Nephron progenitor cell (in vitro differentiated cells): ENCODE measurements at regions not wholly inside any gene's neighbourhood (a gene's known extent, or its start where the extent isn't known, plus 50 kb on each side); places are given as distances from the start of the nearest gene placed in this dataset.

Experiments
- DNase-seq: peaks from one replicate; pipeline ENCODE4 v3.0.0; 2021
- H3K27ac Mint-ChIP-seq: 2 replicates; pipeline ENCODE4 v1.8.0; 2021; ENCODE audit warnings: mild to moderate bottlenecking, moderate library complexity, mixed read lengths
- H3K27me3 Mint-ChIP-seq: 2 replicates; pipeline ENCODE4 v1.8.0; 2021; ENCODE audit warnings: mild to moderate bottlenecking, low read depth, mixed read lengths; ENCODE audit not compliant: poor library complexity
- H3K36me3 Mint-ChIP-seq: 2 replicates; pipeline ENCODE4 v1.8.0; 2021; ENCODE audit warnings: low read depth, mixed read lengths
- H3K4me1 Mint-ChIP-seq: 2 replicates; pipeline ENCODE4 v1.8.0; 2021; ENCODE audit warnings: mixed read lengths
- H3K4me3 Mint-ChIP-seq: 2 replicates; pipeline ENCODE4 v1.8.0; 2021; ENCODE audit warnings: mild to moderate bottlenecking, moderate library complexity, mixed read lengths
- H3K9me3 Mint-ChIP-seq: 2 replicates; pipeline ENCODE4 v1.8.0; 2021; ENCODE audit warnings: mild to moderate bottlenecking, moderate library complexity, mixed read lengths
- TF ChIP-seq, protein P1 (sequence below): fragments of 200-600 bp; sonication (generic); IDR thresholded peaks from 2 replicates; pipeline ENCODE4 v1.5.0; 2021; ENCODE audit warnings: antibody characterized with exemption

DNA sequence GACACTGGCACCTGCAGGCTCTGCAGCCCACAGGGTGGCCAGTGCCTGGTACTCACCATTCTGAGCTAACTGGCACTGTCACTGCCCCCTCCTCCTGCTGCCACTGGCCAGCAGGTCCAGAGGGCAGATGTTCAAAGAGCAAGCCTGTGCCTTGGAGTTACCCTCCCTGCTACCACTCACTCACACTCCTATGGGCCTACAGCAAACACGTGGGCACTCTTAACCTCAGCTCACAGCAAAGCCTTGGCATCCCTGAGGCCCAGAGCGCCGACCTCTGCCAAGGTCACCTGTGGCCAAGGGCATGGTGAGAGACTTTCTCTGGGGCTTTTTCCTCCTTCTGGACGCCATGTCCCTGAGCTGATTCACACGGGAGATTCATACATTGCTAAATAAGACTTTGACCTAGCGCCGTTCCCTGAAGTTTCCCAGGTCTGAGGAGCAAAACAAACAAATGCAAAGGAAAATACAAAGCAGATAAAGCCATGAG lies 270.0 kb upstream of the PPP2R2D start:
- Mint-ChIP-seq H3K9me3 (peaks cover 39% of the 10 kb centered on the region), H3K36me3 (peaks cover 10% of the 10 kb centered on the region), H3K4me1 (no peaks in the 10 kb centered on the region), H3K27me3 (peaks cover 14% of the 10 kb centered on the region), H3K4me3 (no peak overlapping the region), H3K27ac (no peak overlapping the region)
- TF ChIP-seq, protein P1, sequence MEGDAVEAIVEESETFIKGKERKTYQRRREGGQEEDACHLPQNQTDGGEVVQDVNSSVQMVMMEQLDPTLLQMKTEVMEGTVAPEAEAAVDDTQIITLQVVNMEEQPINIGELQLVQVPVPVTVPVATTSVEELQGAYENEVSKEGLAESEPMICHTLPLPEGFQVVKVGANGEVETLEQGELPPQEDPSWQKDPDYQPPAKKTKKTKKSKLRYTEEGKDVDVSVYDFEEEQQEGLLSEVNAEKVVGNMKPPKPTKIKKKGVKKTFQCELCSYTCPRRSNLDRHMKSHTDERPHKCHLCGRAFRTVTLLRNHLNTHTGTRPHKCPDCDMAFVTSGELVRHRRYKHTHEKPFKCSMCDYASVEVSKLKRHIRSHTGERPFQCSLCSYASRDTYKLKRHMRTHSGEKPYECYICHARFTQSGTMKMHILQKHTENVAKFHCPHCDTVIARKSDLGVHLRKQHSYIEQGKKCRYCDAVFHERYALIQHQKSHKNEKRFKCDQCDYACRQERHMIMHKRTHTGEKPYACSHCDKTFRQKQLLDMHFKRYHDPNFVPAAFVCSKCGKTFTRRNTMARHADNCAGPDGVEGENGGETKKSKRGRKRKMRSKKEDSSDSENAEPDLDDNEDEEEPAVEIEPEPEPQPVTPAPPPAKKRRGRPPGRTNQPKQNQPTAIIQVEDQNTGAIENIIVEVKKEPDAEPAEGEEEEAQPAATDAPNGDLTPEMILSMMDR = no peak
- DNase-seq = no peak

DNA sequence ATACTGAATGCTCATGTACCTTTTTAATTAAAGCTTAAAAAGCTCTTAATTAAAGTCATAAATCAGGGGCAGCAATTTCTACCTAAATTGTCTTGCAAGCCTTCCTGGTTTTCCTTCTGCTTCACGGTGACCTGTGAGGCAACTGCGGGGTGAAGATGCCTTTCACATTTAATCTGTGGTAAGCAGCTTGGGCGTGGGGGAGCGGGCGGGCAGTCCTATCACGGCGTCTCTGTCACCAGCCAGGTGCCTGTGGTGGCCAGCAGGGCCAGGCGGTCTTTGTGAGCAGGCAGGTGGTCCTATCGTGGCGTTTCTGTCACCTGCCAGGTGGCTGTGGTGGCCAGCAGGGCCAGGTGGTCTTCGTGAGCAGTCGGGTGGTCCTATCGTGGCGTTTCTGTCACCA lies 269.2 kb upstream of the PPP2R2D start:
- DNase-seq = no peak
- TF ChIP-seq, protein P1 = no peak
- Mint-ChIP-seq H3K27ac (no peak overlapping the region), H3K9me3 (peaks cover 37% of the 10 kb centered on the region), H3K4me1 (no peaks in the 10 kb centered on the region), H3K27me3 (peaks cover 18% of the 10 kb centered on the region), H3K4me3 (no peak overlapping the region), H3K36me3 (peaks cover 7% of the 10 kb centered on the region)

DNA sequence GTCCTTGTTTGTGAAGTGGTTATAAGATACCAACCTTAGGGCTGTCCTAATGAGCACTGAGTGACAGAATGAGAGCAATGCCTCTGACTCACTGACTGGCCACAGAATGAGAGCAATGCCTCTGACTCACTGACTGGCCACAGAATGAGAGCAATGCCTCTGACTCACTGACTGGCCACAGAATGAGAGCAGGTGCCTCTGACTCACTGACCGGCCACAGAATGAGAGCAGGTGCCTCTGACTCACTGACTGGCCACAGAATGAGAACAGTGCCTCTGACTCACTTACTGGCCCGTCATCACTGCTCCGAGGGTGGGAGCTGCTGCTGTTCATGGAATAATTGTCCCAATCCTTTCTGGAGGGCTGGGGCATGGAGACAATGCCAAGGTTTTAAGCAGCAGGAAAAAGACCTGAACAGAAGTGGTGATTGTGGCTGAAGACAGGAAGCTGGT lies 265.2 kb upstream of the PPP2R2D start:
- Mint-ChIP-seq H3K27me3 (peaks cover 17% of the 10 kb centered on the region), H3K27ac (no peak overlapping the region), H3K36me3 (peaks cover 5% of the 10 kb centered on the region), H3K4me1 (no peaks in the 10 kb centered on the region), H3K4me3 (no peak overlapping the region), H3K9me3 (peaks cover 38% of the 10 kb centered on the region)
- no peak for DNase-seq
- TF ChIP-seq, protein P1 = no peak

DNA sequence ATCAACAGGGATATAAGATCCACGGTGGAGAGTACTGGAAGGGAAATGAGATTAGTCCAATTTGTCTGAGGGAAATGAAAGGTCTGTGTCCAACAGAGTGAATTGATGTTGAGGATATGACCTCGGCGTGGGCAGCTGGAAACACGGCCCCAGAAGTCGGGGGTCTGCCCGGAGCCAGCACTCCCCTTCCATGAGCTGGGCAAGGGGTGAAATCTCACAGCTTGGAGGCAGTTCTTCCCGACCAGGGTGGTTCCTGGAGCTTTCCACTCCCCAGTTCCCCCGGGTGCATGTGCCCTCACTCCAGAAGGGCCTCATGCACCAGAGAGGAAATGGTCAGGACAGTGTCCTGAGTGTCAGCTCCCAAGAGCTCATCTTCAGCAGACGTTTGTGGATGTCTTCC lies 264.7 kb upstream of the PPP2R2D start:
- no peak overlapping the region for H3K4me3 Mint-ChIP-seq
- no peak for DNase-seq
- peaks cover 43% of the 10 kb centered on the region for H3K9me3 Mint-ChIP-seq

DNA sequence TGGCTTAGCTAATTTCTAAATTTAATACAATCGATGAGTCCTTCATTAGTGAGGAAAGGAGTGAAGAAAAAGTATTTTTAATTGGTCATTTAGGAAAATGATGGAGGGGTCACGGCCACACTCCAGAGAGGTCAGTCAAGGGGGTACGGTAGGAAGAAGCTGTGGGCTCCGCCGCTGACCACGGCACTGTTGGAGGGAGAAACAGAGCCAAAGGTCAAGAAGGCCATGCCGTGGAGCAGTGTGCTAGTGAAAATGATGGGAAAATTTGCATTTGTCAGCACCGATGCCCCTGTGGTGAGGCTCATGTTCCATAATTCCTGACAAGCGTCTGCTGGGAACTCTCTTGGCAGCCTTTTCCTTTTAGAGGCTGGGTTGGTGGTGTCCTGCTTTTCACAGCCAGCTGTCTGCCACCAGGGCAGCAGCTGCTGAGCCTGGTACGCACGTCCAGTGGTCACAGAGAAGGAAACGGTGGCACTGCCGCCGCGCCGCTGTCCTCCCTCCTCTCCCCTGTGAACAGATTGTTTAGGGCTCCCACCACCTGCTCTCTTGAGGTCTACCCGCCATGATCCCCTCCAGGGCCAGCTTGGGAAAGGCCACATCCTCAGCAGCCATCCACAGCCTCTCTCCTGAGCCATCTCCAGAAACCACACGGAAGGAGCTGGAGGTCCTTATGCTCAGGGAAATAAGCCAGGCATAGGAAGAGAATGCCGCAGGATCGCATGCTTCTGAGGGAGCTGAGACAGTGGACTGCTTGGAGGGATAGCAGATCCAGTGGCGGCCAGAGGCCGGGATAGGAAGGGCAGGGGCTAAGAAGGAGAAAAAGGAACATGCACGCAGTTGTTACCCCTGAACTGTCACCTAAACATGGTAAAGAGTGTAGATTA lies 263.7 kb upstream of the PPP2R2D start:
- Mint-ChIP-seq H3K4me3 (no peak overlapping the region), H3K36me3 (peaks cover 5% of the 10 kb centered on the region), H3K27ac (no peak overlapping the region), H3K9me3 (peaks cover 48% of the 10 kb centered on the region), H3K4me1 (no peaks in the 10 kb centered on the region), H3K27me3 (peaks cover 17% of the 10 kb centered on the region)
- no peak for DNase-seq
- TF ChIP-seq, protein P1 = no peak

More for the DNA sequence above, 264.7 kb upstream of the PPP2R2D start:
- Mint-ChIP-seq H3K36me3 (peaks cover 5% of the 10 kb centered on the region), H3K27ac (no peak overlapping the region), H3K4me1 (no peaks in the 10 kb centered on the region), H3K27me3 (peaks cover 17% of the 10 kb centered on the region)
- TF ChIP-seq, protein P1 = no peak
